Fibroblast of lung (primary cell): ENCODE measurements at regions not wholly inside any gene's neighbourhood (a gene's known extent, or its start where the extent isn't known, plus 50 kb on each side); places are given as distances from the start of the nearest gene placed in this dataset.

Experiments used
- DNase-seq, 2 donors: peaks; one replicate each; pipeline versions ENCODE4 v3.0.0 to v3.0.0-alpha.2; 2010; ENCODE audit warnings: low read depth in 2 of 2
- H2AFZ ChIP-seq: 2 replicates; pipeline ENCODE4 v1.5.1; 2012; ENCODE audit warnings: low read length, control low read depth, inconsistent platforms
- H3K27ac ChIP-seq: 2 replicates; pipeline ENCODE4 v1.5.1; 2011; ENCODE audit warnings: low read length, control low read depth; ENCODE audit not compliant: insufficient read depth
- H3K27me3 ChIP-seq: 2 replicates; pipeline ENCODE4 v1.5.1; 2011; ENCODE audit warnings: mild to moderate bottlenecking, low read length; ENCODE audit not compliant: control insufficient read depth, insufficient read depth
- H3K36me3 ChIP-seq: 2 replicates; pipeline ENCODE4 v1.5.1; 2011; ENCODE audit warnings: low read length; ENCODE audit not compliant: control insufficient read depth, insufficient read depth
- H3K4me1 ChIP-seq: 2 replicates; pipeline ENCODE4 v1.5.1; 2011; ENCODE audit warnings: low read length; ENCODE audit not compliant: control insufficient read depth, insufficient read depth; ENCODE audit errors: extremely low read depth
- H3K4me2 ChIP-seq: 2 replicates; pipeline ENCODE4 v1.5.1; 2011; ENCODE audit warnings: low read length, control low read depth; ENCODE audit not compliant: insufficient read depth; ENCODE audit errors: extremely low read depth
- H3K4me3 ChIP-seq, 4 experiments: fragments of 200-600 bp in 1 of 4; sonication (generic) in 1 of 4; replicated peaks in 1 of 4; 2 replicates each; pipeline ENCODE4 v1.5.1; 2011 to 2016; ENCODE audit warnings: low read length in 4 of 4, low read depth in 3 of 4, mild to moderate bottlenecking in 3 of 4, control low read depth in 2 of 4, inconsistent platforms in 1 of 4, mixed read lengths in 1 of 4; ENCODE audit not compliant: insufficient read depth in 1 of 4; ENCODE audit errors: control extremely low read depth in 1 of 4
- H3K79me2 ChIP-seq: 2 replicates; pipeline ENCODE4 v1.5.1; 2012; ENCODE audit warnings: mild to moderate bottlenecking, low read length, inconsistent platforms; ENCODE audit not compliant: control insufficient read depth, insufficient read depth
- H3K9ac ChIP-seq: 2 replicates; pipeline ENCODE4 v1.5.1; 2011; ENCODE audit warnings: mild to moderate bottlenecking, low read length, control low read depth; ENCODE audit not compliant: insufficient read depth
- H3K9me3 ChIP-seq: 2 replicates; pipeline ENCODE4 v1.5.1; 2012; ENCODE audit warnings: low read depth, low read length; ENCODE audit not compliant: control insufficient read depth, insufficient read depth
- H4K20me1 ChIP-seq: 2 replicates; pipeline ENCODE4 v1.5.1; 2011; ENCODE audit warnings: low read length; ENCODE audit not compliant: control insufficient read depth, insufficient read depth; ENCODE audit errors: extremely low read depth
- EZH2 ChIP-seq: IDR thresholded peaks from 2 replicates; pipeline ENCODE4 v1.5.1; 2012; ENCODE audit warnings: low read length, control low read depth, mild to moderate bottlenecking; ENCODE audit errors: missing control alignments
- TF ChIP-seq, protein P1 (sequence below), 2 donors: IDR thresholded peaks in 1 of 2; conservative IDR thresholded peaks in 1 of 2; 1 replicate in 1 of 2; 2 replicates in 1 of 2; pipeline ENCODE4 v1.5.1; 2011 to 2012; ENCODE audit warnings: low read length in 2 of 2, control low read depth in 1 of 2, inconsistent platforms in 1 of 2, low read depth in 1 of 2, mild to moderate bottlenecking in 1 of 2

DNA sequence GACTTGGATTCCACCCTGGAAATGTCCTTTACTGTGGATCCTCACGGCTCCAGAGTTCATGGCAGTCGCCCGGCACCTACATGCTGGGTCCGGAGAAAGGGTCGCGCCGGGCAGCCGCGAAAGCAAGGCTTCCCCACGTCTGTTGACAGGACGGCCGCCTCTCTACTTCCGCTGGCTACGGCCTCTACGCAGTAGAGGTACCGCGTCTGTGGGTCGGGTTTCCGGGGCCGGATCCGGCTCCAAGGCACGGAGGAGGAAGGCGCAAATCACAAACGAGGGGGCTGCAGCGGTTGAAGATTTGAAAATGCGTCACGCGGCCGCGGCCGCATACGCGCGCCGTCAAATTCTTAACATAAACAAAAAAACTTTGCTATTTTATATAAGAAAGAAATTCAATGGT is 649.6 kb downstream of the REEP3 start:
- Histone ChIP-seq H3K4me3 (no peak overlapping the region), H3K9ac (no peak overlapping the region), H3K79me2 (no peaks in the 10 kb centered on the region), H3K4me2 (no peak overlapping the region), H3K27me3 (no peaks in the 10 kb centered on the region), H2AFZ (no peak overlapping the region), H3K9me3 (no peaks in the 10 kb centered on the region), H3K4me1 (no peaks in the 10 kb centered on the region), H3K36me3 (no peaks in the 10 kb centered on the region), H3K27ac (no peak overlapping the region), H4K20me1 (no peaks in the 10 kb centered on the region)
- DNase-seq = no peak
- TF ChIP-seq EZH2 = no peak
- TF ChIP-seq, protein P1, sequence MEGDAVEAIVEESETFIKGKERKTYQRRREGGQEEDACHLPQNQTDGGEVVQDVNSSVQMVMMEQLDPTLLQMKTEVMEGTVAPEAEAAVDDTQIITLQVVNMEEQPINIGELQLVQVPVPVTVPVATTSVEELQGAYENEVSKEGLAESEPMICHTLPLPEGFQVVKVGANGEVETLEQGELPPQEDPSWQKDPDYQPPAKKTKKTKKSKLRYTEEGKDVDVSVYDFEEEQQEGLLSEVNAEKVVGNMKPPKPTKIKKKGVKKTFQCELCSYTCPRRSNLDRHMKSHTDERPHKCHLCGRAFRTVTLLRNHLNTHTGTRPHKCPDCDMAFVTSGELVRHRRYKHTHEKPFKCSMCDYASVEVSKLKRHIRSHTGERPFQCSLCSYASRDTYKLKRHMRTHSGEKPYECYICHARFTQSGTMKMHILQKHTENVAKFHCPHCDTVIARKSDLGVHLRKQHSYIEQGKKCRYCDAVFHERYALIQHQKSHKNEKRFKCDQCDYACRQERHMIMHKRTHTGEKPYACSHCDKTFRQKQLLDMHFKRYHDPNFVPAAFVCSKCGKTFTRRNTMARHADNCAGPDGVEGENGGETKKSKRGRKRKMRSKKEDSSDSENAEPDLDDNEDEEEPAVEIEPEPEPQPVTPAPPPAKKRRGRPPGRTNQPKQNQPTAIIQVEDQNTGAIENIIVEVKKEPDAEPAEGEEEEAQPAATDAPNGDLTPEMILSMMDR (conservative IDR thresholded peaks at IDR 0.05 in 1 of 2, IDR thresholded peaks at IDR 0.05 in 1 of 2; ENCODE audit: low read depth in 1 of 2, low read length in 2 of 2) = no peak

DNA sequence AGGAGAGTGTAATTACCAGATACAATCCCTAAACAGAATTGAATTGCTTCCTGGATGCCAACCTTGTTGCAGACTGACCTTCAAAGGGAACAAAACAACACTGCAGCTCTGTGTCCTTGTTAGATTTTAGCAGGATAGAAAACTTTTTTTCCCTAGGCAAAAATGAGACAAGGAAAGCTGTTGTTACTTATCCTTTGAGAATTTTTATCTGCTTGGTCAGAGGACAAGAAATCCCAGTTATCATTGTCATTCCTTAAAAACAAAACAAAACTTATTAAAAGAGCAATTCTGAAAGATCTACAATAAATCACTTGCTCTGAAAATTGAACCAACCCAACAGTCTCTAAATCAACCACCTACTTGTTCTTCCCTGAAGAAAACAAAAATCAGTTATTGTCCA is 652.6 kb downstream of the REEP3 start:
- Histone ChIP-seq H3K9me3 (no peaks in the 10 kb centered on the region), H3K27ac (no peak overlapping the region), H3K79me2 (no peaks in the 10 kb centered on the region), H3K36me3 (no peaks in the 10 kb centered on the region), H2AFZ (no peak overlapping the region), H3K4me1 (no peaks in the 10 kb centered on the region), H3K9ac (no peak overlapping the region), H3K4me3 (no peak overlapping the region), H3K4me2 (no peak overlapping the region), H3K27me3 (no peaks in the 10 kb centered on the region), H4K20me1 (no peaks in the 10 kb centered on the region)
- no peak for DNase-seq
- TF ChIP-seq, protein P1 (conservative IDR thresholded peaks at IDR 0.05 in 1 of 2, IDR thresholded peaks at IDR 0.05 in 1 of 2; ENCODE audit: low read depth in 1 of 2, low read length in 2 of 2) = no peak
- TF ChIP-seq EZH2 = no peak

DNA sequence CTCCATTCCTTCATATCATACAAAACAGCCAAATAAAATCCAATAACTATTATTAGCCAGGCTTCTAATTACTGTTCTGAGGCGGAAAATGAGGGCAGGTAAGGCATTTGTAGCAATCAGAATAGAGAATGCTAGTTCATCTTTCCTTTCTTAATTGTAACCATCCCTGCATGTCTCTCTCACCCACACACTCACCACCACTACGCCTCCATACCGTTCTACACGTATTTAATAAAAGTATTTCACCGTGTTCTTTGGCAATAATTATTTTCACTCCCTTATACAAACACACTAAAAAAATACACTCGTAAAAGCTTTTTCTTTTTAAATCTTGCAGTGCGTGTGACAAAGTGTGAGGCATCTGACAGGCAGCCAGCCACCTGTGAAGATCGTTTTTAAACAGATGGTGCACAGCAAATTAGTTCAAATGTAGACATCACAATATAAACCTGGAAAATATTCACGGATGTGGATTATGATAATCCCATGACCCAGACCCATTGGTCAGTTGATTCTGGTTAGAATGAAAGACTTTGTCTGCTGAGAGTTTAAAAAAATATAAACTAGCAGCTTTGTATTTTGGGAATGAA is 653.6 kb downstream of the REEP3 start:
- Histone ChIP-seq H3K9me3 (no peaks in the 10 kb centered on the region), H3K27me3 (no peaks in the 10 kb centered on the region)
- no peak for TF ChIP-seq EZH2
- TF ChIP-seq, protein P1 (conservative IDR thresholded peaks at IDR 0.05 in 1 of 2, IDR thresholded peaks at IDR 0.05 in 1 of 2; ENCODE audit: low read depth in 1 of 2, low read length in 2 of 2) = no peak

More for the DNA sequence above, 653.6 kb downstream of the REEP3 start:
- Histone ChIP-seq H3K4me3 (no peak overlapping the region), H3K4me2 (no peak overlapping the region), H3K9ac (no peak overlapping the region), H3K36me3 (no peaks in the 10 kb centered on the region), H2AFZ (no peak overlapping the region), H3K27ac (no peak overlapping the region), H3K79me2 (no peaks in the 10 kb centered on the region), H3K4me1 (no peaks in the 10 kb centered on the region), H4K20me1 (no peaks in the 10 kb centered on the region)
- no peak for DNase-seq
